IPS-NIHi11 (cell line): ENCODE measurements at regions not wholly inside any gene's neighbourhood (a gene's known extent, or its start where the extent isn't known, plus 50 kb on each side); places are given as distances from the start of the nearest gene placed in this dataset.

Experiments used
- DNase-seq: peaks from one replicate; pipeline ENCODE4 v3.0.0; 2012; ENCODE audit warnings: mixed read lengths, low spot score

- DNase-seq: no peak
Measured at GRCh38 chr5:2991884-2992283, 240.4 kb upstream of the IRX2 start.

- no peak for DNase-seq
Measured at GRCh38 chr5:2989517-2989916, 238.0 kb upstream of the IRX2 start.

GRCh38 chr5:2986301-2986700 is 234.8 kb upstream of the IRX2 start:
- DNase-seq: no peak

- DNase-seq: no peak
Measured at GRCh38 chr5:2985718-2986117, 234.2 kb upstream of the IRX2 start.

- no peak for DNase-seq
Measured at GRCh38 chr5:2983583-2984300, 232.3 kb upstream of the IRX2 start.

DNA sequence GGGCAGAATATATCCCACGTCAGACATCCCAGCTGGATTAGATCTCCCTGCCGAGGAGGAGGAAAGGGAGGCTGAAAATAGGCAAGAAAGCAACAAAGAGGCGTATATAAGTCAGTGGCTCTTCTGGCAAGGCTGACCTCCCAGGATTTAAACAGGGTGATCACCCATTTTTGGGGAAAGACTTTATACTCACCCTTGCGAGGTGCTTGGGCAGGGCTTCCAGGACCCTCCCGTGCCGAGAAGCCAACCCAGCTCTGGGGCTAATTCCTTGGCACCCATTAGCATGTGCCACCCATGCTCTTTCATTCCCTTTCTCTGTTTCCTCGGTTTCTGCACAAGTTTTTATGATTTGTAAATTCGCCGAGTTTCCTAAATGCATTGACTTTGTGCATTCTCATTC is 230.2 kb upstream of the IRX2 start:
- no peak for DNase-seq

DNA sequence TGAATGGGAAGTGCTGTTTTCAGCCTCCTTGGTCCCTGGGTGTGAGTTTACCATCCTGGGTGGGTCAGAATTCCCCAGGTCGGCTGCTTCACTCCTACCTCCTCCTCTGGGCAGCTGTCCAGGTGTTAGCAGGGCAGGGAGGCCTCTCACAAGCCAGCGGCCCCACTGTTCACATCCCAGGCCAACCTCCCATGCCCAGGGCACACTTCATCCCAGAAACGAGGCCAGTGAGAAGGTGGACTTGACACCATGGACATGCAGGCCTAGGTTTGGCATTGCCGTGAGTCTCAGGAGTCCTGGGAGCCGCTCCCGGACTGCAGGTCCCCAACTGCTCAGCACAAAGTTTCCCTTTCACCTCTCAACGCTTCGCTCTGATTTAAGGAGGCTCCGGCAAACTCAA is 229.6 kb upstream of the IRX2 start:
- no peak for DNase-seq

DNA sequence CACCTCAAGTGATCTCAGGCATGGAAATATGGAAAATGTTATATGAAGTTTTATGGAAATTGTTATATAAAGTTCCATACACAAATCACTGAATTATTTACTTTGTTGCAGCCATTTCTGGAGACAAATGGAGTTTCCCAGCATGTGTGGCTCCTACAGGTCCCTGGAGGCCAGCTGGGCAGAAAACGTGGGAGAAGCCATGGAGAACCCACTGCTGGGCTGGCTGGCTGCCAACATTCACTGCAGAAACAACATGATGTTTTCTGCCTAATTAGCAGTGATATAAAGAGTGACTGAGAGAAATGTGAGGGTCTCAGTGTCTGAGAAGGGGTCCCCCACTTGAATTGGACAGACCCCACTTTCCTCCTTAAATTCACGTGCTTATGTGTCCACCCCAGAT is 208.8 kb upstream of the IRX2 start:
- no peak for DNase-seq

GRCh38 chr5:2958976-2959375 is 207.5 kb upstream of the IRX2 start:
- no peak for DNase-seq

GRCh38 chr5:2948875-2949274 is 197.4 kb upstream of the IRX2 start:
- DNase-seq: no peak

DNA sequence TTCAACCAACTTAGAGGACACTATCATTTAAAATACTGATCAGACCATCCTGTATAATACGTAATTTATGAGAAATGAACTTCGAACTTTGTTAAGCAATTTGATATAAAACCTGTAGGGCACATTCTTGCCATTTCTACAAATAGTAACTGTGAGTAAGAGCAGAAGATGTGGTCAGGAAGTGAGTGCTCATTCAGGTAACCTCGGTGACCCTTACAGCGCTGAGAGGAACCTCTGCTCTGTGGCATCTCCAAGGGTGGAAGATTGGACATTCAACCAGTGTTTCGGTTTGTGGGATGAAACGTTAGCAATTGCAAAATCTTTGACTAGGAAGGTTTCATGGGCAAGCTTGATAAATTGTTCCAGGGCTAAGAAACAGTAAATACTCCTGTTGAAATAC is 194.8 kb upstream of the IRX2 start:
- DNase-seq: no peak

- DNase-seq: no peak
Measured at GRCh38 chr5:2936413-2936812, 184.9 kb upstream of the IRX2 start.

GRCh38 chr5:2929779-2930178 is 178.3 kb upstream of the IRX2 start:
- no peak for DNase-seq

- no peak for DNase-seq
Measured at GRCh38 chr5:2921651-2922050, 170.2 kb upstream of the IRX2 start.

- DNase-seq: no peak
Measured at GRCh38 chr5:2921176-2921575, 169.7 kb upstream of the IRX2 start.

DNA sequence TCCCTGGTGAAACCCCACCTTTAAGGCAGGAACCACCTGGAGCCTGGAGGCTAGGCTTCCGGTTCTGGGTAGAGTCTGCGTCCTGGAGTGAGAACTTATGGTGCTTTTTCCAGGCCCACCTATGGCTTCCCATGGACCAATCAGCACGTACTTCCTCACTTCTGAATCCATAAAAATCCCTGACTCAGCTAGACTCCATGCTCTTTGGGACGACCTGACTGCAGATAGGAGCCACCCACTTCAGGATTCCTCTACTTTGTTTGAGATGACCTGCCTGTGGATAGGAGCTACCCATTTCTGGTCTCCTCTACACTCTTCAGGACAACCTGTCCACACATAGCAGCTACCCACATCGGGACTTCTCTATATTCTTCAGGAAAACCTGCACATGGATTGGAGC is 168.8 kb upstream of the IRX2 start:
- no peak for DNase-seq

DNA sequence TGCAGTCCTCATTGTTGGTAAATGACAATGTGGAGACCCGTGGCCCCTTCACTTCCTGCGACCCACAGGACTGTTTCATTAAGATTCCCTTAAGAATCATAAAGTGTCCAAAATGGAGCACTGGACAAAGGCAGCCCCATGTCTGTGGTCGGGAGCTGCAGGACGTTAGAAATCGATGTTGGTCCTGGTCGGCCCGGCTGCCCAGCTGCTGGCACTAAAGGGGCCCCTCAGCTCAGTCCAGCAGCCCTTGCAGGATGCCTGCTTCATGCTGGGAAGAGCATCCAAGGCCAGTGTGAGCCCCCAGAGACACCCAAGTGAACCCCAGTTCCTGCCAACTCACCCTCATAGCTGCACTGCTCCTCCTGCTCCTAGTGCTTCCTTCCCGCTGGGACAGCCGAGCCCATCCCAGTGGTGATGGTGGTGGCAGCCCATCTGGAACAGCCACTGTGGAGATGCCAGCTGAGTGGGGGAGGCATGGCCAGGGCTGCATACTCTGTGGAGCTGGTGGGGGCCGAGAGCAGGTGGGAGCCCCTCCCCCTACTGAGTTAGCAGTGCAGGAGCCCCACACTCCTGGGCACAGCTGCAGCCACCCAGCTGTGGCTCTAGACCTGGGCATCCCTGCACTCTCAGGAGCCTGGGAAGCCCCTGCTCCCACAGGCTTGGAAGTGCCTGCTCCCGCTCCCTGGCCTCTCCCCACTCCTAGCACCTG is 168.0 kb upstream of the IRX2 start:
- no peak for DNase-seq

DNA sequence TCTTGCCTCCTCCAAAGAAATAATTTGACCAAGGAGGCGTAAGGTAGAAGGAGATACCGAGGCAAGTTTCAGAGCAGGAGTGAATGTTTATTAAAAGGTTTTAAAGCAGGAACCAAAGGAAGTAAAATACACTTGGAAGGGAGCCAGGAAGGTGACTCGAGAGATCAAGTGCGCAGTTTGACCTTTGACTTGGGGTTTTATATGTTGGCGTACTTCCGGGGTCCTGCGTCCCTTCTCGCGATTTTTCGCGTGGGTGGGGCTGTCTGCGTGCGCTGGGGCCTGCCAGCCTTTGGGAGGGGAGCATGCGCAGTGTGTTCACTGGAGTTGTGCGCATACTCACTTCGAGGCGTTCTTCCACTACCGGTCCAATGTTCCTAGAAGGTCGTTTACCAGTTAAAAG is 166.0 kb upstream of the IRX2 start:
- no peak for DNase-seq

- no peak for DNase-seq
Measured at GRCh38 chr5:2917093-2917492, 165.6 kb upstream of the IRX2 start.

GRCh38 chr5:2916076-2916682 is 164.7 kb upstream of the IRX2 start:
- DNase-seq: no peak

- DNase-seq: peak; percentile 63
Measured at GRCh38 chr5:2914981-2915484, 163.6 kb upstream of the IRX2 start.

DNA sequence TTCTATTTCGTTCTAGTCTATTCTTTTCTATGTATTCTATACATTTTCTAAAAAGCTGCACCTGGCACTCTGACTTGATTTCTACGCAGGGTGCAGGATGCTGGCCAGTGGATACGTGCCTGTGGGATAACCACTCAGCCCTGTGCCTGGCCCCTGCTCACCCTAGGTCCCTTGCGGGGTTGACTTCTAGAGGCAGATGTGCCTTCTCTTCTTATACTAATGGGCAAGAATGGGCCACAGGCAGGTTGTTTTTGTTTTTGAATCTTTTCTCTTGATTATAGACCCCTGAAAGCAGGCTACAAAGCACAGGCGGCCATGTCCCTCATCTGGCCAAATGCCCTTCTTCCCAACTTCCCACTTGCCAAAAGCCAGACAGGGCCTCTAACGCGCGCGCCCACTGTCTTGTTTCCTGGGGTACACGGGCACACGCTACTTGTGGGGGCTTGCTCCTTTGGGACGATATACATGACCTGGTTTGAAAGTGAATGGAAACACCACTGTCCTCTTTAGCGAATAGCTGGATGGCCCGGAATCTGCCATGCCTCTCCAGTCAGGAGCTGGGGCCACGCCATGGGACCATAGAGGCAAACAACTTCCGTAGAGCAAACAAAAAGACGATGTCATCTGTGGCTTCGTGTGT is 162.7 kb upstream of the IRX2 start:
- DNase-seq: no peak

- DNase-seq: no peak
Measured at GRCh38 chr5:2913281-2913680, 161.8 kb upstream of the IRX2 start.
